Tongue (tissue), 1 donor: ENCODE measurements at regions not wholly inside any gene's neighbourhood (a gene's known extent, or its start where the extent isn't known, plus 50 kb on each side); places are given as distances from the start of the nearest gene placed in this dataset.

Experiments used
- DNase-seq: peaks from one replicate; pipeline ENCODE4 v3.0.0-alpha.2; 2015

DNA sequence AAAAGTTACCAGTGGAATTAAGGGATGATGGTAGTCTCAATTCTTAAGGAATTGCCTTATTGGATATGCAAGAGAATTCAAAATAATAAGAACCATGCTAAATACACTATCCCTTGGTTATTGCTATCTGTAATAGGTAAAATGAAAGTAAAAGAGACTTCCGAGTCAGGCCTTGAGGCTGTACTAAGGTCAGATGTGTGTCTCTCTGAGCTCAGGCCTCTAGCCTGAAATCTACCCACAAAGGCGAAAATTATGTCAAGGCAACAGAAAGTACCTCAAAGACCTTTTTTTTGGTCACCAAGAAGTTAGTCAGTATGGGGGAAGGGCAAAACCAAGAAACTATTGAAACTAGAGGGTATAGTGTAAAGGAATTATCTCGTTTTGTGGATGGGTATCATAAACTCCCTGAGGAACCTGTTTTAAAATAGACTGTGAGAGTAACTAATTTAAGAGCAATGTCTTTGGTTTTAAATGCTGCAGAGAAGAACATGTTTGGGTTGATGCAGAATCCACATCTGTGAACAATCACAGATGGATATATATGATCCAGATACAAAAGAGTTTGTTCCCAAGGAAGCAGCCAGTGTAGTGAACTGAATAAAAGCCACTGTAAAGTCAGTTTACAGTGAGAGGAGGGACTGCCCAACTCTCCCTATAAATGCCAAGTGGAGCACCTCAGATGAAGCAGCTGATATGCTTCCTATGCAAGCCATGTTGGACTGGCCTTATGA, 382.3 kb upstream of the SEMA6D start:
- peak; percentile 36 for DNase-seq

DNA sequence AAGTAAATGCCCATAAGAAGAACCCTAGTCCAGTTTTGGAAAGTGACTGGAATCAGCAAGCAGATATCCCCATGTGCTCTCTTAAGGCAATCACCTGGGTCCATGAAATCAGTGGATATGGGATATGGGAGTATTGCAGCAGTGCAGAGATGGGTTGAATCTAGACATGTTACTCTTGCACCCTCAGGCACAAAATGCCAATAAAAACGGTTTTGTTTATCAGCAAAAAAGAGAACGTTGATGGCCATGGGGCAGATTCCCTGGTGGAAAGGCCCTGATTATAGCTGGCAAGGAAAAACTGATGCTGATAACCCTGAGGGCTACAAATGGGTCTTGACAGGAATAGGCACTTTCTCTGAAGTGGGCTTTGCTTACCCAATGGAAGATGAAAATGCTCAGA, 380.2 kb upstream of the SEMA6D start:
- no peak for DNase-seq

DNA sequence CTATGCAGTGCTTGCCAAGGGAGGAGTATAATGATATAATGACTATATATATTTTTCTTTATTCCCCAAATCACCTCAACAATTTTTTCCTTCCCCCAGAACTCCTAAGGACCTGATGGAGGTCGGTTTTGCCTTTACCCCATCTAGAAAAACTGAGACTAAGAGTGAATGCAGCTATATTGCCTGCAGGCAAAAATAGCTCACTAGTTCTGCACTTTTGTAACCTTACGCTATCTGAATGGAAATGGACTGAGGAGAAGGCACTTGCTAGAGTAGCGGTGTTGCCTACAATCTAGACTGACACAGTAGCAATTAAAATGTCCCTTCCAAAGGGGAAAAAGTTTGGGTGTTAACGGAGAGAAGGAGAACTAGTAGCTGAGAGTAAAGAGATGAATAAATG, 379.5 kb upstream of the SEMA6D start:
- DNase-seq, result no peak

DNA sequence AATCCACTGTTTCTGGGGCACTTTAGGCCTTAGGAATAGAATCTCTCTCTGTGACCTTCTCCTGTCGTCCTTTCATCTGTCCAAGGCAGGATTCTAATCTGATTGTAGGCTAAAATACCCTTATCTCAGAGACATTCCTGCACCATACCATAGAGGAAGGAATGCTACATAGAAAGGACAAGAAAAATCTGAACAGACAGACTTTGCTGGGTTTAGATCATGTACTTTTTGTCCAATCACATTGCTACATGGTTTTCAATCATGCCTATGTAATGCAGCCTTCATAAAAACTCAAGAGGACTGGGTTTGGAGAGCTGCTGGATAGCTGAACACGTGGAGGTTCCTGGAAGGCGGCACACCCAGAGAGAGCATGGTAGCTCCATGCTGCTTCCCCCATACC, 378.5 kb upstream of the SEMA6D start:
- DNase-seq, result no peak

DNA sequence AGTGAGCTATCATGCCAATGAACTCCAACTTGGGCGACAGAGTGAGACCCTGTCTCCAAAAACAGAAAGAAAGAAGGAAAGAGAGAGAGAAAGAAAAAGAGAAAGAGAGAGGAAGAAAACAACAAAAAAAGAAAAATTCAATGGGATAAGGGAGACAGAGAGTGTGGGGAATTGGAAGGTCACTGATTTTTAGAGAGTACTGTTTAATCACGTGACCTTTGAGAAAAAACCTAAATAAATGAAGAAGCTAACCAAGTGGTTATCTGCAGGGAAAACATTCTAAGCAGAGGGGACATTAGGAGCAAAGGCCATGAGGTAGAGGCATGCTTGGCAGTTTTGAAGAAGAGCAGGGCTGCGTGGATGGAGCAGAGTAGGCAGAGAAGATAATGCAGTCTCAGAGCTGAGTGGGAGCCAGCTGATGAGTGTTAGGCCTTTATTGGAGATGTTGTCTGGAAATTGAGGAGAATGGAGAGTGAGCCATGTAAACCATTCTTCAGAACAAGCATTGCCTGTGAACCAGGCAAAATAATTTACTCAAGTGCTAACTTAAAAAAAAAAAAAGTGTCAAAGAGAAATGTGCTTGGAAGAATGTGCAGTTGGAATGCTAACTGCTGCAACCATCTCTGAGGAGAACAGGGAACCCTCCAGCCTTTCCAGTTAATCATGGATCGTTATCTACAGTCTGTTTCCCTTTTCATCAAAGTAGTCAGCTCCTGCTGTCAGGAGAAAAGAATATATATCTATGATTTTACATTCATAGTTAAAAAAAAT, 377.3 kb upstream of the SEMA6D start:
- DNase-seq, result no peak

DNA sequence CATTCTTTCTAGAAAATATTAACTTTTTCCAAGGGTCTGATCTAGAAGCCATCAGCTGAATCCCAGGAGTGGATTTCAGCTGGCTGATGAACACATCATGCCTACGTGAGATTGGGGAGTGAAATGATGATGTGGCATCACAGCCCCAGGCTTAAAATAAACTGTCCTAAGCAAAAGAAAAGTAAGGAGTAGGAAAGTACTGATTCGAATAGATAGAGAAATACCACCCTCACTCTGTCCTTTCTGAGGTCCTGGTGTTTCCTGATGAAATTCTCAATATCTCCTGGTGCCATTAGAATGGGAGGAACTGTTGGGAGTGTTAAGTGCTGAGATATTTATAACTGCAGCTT, 376.8 kb upstream of the SEMA6D start:
- DNase-seq, result no peak

DNA sequence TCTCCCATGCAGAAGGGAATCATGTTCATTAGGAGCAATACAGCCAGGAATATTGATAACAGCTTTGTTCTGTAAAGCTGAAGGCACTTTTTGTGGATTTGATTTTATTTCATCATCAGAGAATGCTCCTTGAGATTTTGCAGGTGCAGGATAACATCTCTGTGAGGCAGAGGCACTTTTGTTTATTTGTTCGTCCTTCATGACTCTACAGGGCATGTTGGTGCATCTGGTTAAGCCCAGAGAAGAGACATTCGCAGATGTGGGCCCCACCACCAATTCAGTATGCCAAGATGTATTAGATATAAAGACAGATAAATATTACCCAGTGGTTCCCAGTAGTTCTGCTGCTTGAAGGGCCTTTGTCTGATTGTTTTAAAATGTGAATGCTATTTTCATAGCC, 368.1 kb upstream of the SEMA6D start:
- DNase-seq, result no peak

DNA sequence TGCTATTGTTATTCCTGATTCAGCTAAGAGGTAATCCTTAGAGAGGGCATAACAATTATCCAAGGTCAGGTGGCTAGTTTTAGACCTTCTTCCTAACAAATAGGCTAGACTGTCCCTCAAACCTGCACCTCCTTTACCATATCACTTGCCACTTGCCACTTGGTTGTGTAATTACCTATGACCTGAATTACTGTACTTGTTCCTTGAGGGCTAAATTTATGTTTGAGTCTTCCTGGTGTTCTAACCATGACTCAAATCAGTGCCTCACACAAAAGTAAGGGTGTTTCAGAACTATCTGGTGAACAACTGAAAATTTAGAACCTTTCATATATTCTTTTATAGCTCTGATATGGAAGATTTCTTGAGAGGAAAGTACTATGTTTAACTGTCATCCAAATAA, 365.8 kb upstream of the SEMA6D start:
- no peak for DNase-seq

DNA sequence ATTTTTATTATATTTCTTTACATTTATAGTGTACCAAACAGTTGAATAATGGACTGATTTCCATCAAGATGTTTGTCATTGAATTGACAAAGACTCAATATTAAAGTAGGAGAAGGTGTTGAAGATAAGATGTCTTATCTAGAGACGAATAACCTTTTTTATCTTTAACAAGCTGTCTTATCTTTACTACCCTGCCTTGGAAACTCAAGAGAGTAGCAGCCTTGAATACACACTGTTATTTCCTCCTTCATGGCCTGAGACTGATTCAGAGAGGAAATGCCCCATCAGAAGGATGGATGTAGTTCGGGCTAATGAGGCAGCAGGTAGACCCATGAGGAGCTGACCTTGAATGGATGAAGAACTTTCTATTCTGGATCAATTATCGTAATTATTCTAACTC, 365.1 kb upstream of the SEMA6D start:
- no peak for DNase-seq

DNA sequence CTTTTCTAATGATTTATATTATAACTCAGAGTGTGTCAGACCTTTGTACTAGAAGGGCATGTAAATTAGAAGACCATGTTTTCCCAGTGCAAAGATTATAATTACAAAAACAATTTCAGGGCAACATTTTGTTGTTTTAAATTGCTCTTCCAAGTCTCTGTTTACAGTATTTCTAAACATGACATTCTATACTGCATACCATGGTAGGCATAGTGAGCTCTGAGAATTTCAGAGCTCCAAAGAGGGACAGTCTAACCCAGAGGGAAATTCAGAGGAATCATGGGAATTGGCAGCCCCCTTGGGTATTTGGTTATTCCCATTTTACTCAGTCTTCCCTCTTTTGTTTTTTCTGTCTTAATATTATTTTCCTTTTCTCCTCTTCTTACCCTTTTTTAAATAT, 361.5 kb upstream of the SEMA6D start:
- DNase-seq, result no peak

DNA sequence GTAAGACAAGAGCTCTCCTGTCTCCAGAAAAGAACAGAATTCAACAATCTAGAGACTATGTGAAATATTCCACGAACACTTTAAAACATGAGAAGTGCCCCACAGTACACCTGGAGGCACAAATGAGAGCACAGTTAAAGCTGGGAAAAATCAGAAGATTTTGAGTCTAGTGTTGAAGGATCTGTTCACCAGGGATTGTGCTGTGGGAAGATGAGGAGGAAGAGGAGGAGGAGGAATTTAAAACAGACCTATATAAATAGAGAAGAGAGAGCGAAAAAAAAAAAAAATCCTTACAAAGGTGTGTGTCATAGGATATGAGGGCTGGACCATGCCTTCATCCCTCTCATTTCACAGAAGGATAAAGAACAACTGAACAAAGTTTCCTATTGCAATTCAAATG, 361.0 kb upstream of the SEMA6D start:
- DNase-seq, result no peak

DNA sequence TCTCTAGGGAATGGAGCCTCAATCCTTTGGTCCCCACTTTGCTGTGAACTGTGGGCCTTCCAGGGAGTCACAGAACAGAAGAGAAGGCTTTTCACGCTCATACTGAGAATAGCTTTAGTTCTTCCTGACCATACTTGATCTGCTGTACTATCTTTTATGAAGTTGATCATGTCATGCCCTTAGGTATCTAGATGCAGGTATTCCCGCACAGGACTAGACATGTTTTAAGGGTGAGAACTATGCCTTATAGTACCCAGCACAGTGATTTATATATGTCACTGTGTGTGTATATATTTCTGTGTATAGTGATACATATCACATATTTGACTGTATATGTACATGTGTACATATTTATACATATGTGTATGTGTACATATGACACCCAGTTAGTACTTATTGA, 358.4 kb upstream of the SEMA6D start:
- DNase-seq, result no peak

DNA sequence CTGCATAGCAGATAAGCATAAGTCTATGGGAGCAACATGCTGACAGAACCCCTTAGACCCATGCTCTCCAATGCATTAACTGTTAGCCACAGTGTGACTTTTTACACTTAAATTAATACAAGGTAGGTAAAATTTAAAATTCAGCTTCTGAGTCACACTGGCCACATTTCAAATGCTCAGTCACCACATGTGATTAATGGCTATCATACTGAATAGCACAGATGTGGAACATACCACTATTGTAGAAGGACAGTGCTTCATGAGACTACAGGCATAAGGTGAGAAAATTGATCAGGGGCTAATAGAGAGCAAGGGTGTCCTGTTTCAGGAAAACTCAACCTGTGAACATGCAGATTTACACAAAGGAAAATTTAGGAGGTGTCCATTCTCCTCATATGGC, 357.0 kb upstream of the SEMA6D start:
- DNase-seq, result no peak

DNA sequence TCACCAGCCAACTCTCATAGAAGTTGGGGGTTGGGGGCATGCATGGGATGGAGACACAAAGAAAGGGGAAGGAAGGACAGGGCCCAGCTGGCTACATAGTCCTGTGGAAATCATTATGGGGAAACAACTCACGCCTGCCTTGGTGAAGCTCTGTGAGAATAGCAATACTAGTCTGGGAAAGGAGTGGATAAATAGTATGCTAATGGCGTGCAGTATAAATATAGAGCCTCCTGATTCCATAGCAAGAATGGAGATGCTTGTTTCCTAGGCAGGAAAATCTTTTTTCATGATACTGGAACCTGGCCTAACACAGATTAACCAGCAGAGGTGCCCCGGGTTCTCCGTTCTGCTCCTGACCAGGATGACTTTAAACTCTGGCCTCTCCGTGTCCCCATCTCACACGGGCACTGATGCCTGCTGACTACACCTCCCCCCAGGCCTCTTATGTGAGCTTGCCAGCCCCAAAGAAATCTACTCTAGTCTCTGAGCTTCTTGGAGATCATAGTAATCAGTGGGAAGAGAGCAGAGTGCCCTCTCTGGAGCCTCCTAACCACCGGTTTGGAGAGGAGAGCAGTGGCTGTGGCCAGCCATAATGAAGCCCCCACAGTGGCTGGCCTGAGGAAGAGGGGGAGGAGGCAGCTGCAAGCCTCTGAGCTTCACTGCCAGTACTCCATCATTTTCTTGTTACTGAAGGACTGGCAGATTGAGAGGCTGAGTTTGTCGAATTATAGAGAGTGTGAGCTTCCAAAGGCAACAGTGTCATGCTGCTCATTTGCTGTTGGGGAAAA, 355.0 kb upstream of the SEMA6D start:
- DNase-seq, result no peak

DNA sequence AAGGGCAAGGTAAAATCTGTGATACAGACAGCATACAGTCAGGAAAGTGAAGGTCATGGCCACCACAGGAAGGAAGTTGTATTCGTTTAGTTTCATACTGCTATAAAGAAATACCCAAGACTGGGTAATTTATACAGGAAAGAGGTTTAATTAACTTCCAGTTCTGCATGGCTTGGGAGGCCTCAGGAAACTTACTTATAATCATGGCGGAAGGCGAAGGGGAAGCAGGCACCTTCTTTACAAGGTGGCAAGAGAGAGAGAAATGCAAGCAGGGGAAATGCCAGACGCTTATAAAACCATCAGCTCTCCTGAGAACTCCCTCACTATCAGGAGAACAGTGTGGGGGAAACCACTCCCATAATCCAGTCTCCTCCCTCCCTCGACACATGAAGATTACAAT, 353.7 kb upstream of the SEMA6D start:
- no peak for DNase-seq

DNA sequence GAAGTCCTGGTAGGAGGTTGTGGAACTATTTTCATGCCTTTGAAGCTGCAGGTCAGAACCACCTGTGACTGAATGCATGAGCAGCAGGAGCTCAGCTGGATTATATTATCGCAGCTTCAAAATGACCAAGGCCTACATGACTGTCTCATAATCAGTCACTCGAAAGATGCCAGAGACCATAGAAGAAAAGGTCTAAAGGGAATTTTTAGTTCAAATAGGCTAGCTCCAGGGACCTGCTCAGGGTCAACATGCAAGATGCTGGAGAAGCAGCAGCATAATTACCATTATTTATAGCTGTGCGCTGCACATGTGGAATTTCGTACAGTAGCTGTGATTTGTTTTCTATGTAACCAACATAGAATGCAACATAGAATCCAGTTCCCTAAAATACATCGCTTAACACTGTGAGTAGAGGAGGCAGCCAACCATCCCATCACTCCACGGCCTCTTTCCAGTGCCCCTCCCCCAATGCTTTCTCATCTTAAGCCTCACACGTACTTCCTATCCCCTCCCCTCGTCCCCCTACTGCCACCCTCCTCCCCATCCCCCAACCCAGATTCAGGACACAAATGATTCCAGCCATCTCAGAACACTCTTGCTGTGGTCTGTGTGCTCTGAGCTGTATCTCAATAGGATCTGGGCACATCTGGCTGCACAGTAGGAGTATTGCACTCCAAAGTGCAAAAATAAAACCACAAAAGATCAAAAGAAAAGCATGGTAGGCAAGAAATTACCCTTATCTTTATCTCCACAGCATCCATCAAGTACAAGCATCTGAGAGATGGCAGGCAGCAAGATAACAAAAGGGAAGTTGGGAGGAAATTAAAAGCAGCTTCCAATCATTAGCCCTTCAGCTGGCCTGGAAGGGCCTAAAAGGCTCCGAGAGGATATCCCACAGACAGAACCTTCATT, 352.8 kb upstream of the SEMA6D start:
- no peak for DNase-seq

DNA sequence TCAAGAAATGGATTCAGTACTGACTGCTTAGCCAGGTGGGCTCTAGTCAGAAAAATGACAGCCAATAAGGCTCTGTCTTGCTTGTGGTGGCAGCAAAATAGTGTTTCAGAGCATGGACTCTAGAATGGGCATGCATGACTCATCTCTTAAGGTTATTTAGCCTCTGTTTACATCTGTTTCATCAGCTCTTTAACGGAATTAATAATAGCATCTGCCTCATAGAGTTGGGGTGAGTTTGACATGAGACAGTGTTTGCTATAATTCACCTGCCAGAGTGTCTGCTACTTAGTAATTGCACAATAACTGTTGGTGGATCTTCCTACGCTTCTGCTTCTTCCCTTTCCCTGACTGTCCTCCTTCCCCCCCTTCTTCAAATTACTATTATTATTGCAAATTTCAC, 350.4 kb upstream of the SEMA6D start:
- no peak for DNase-seq

DNA sequence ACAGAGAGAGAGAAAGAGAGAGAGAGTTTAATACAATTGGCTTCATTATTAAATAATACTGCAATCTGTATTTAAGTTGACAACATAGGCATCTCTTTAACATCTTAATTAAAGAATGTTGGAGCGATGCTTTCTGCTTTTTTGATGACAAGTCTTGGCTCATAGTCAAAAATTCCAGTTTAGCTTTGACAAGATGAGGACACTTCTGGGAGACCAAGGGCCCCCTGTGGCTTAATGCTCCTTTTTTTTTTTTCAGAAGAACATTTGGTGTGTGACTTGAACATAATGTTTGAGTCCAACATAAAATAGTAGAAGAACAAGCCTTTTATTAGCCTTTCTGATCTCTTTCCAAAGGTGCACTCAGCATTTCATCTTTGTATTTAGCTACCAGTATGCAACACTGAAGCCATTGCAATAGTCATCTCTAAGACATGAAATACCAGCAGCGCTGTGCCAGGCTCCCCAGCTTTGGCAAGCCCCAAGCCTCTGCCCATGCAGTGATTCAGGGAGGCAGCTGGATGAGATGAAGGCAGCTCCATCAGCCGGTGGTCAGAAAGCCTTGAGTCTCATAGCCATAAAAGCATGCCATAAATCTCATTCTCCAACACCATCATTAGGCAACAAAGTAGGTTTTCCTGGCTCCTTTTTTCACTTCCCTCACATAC, 349.4 kb upstream of the SEMA6D start:
- DNase-seq, result no peak

DNA sequence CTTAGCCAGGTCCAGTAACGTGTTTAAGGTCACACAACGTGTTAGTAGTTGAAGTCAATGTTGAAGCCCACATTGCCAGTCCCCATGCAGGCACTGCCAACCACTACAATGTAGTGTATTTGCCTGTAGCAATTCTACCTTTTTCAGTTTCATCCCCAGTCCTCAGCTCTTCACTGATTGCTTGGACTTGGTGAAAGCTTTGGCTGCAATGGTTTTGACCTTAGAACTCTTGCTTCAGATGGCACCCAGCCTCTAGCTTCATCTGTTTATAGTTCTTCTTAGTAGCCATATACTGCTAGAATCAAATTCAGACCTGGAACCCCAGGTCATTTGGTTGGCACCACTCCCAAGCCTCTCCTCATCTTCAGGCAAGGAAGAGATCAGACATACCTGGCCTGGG, 345.4 kb upstream of the SEMA6D start:
- DNase-seq, result no peak

DNA sequence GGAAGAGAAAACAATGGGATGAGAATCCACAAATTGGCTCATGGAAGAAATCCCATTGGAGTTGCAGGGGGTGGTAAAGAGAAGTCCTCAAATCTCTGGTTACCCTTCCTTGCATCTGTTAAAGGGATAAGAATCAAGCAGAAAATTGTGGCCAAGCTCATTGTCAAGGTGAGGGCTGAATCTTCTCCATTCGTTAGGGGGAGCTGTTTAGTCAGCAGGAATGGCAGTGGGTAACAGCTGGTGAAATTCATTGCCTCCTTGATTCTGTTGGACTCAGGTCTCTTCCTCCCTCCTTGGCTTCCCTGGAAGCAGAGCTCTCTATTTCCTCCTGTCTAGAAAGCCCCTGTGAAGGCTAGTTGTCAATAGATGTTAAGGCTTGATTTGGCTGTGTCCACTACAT, 343.1 kb upstream of the SEMA6D start:
- DNase-seq, result no peak

DNA sequence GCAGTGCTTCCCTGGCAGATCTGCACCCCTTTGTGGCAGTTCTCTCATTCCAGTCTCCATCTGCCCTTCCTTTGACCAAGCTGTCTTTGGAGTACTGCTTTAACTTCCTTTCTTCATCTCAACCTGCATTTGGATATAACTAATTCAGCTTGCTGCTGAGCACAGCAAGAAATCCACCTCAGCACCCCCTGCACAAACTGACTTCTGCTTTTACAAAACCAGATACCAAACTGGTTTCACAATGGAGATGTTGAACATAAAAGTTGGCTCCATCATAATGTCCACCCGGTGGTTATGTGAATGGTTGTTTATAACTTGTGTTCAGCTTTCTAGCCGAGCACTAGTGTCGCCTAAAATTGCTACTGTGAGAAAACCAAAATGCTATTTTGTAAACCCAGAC, 341.1 kb upstream of the SEMA6D start:
- DNase-seq, result no peak

DNA sequence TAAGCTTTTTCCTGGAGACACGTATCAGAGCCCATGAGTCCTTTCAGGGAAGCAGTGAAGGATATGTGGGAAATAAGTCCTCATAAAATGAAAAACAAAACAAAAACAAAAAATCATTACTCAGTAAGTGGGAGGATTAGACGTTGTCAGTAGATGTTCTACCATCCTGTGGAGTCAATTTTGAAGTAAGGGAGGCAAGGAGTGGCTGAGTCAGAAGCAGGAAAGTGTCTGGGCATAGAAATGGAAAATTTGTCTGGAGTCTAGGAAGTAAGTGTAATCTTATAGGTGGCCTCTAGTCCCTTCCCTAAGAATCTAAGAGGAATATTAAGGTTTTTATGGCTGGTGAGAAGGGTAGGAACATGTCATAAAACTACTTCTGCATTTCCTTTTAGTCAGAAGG, 339.8 kb upstream of the SEMA6D start:
- DNase-seq, result no peak
